Common myeloid progenitor, CD34-positive (primary cell): ENCODE measurements at regions not wholly inside any gene's neighbourhood (a gene's known extent, or its start where the extent isn't known, plus 50 kb on each side); places are given as distances from the start of the nearest gene placed in this dataset.
"Not testable (repeated sequence)": the region's sequence is repeated elsewhere in the genome, so short reads cannot be mapped to it uniquely, and the experiment has no call there.

Experiments used
- CTCF ChIA-PET: fragments of 350-600 bp; sonication (Branson Sonifier 250); formaldehyde crosslinking; loops from one replicate; lab custom pipeline; 2021; ENCODE audit warnings: antibody characterized with exemption; lab: Charles Lee
- POLR2A ChIA-PET: fragments of 350-600 bp; sonication (Branson Sonifier 250); formaldehyde crosslinking; loops from one replicate; lab custom pipeline; 2021; ENCODE audit warnings: antibody characterized with exemption; lab: Charles Lee
- DNase-seq, 3 donors: peaks; one replicate each; pipeline versions ENCODE4 v3.0.0 to v3.0.0-alpha.2; 2013
- H3K27ac ChIP-seq, 2 experiments: 1 replicate in 1 of 2; 2 replicates in 1 of 2; pipeline ENCODE4 v1.7.0; 2013; ENCODE audit warnings: inconsistent platforms in 2 of 2, low read length in 2 of 2, mild to moderate bottlenecking in 2 of 2, low read depth in 1 of 2, moderate library complexity in 1 of 2; ENCODE audit not compliant: severe bottlenecking in 2 of 2, insufficient read depth in 1 of 2, poor library complexity in 1 of 2
- H3K27me3 ChIP-seq, 5 experiments: replicated peaks in 2 of 5; 1 replicate in 3 of 5; 2 replicates in 2 of 5; pipeline versions ENCODE4 v1.6.1 to v1.7.0; 2013; ENCODE audit warnings: low read length in 4 of 5, mild to moderate bottlenecking in 2 of 5, moderate library complexity in 2 of 5, inconsistent platforms in 1 of 5; ENCODE audit not compliant: insufficient read depth in 5 of 5, control insufficient read depth in 4 of 5
- H3K36me3 ChIP-seq, 4 experiments: 1 replicate in 2 of 4; 2 replicates in 2 of 4; pipeline versions ENCODE4 v1.6.1 to v1.7.0; 2013; ENCODE audit warnings: low read length in 3 of 4, control low read depth in 1 of 4, mild to moderate bottlenecking in 1 of 4; ENCODE audit not compliant: control insufficient read depth in 4 of 4, insufficient read depth in 4 of 4
- H3K4me1 ChIP-seq, 4 experiments: 1 replicate in 3 of 4; 2 replicates in 1 of 4; pipeline versions ENCODE4 v1.6.1 to v1.7.1; 2013; ENCODE audit warnings: low read length in 3 of 4, mild to moderate bottlenecking in 3 of 4, control low read depth in 1 of 4, inconsistent platforms in 1 of 4, moderate library complexity in 1 of 4; ENCODE audit not compliant: control insufficient read depth in 4 of 4, insufficient read depth in 4 of 4; ENCODE audit errors: control extremely low read depth in 1 of 4
- H3K4me3 ChIP-seq, 7 experiments: 1 replicate in 4 of 7; 2 replicates in 3 of 7; pipeline versions ENCODE4 v1.5.1 to v1.7.0; 2013; ENCODE audit warnings: mild to moderate bottlenecking in 7 of 7, low read length in 6 of 7, moderate library complexity in 6 of 7, inconsistent platforms in 2 of 7, low read depth in 2 of 7, control low read depth in 1 of 7; ENCODE audit not compliant: insufficient read depth in 4 of 7, control insufficient read depth in 1 of 7; ENCODE audit errors: extremely low read depth in 1 of 7
- H3K9me3 ChIP-seq, 5 experiments: 1 replicate in 4 of 5; 2 replicates in 1 of 5; pipeline versions ENCODE4 v1.6.1 to v1.7.1; 2013; ENCODE audit warnings: low read length in 4 of 5, mild to moderate bottlenecking in 2 of 5, inconsistent platforms in 1 of 5, low read depth in 1 of 5, moderate library complexity in 1 of 5; ENCODE audit not compliant: control insufficient read depth in 4 of 5, insufficient read depth in 2 of 5; ENCODE audit errors: control extremely low read depth in 1 of 5
- WGBS: methylation state at CpG from one replicate; pipeline ENCODE4 v1.1.5; 2013; ENCODE audit not compliant: insufficient coverage; 5-methylcytosine and 5-hydroxymethylcytosine counted together

- POLR2A ChIA-PET: no interaction called here
- Histone ChIP-seq H3K27ac (no peak overlapping the region), H3K4me3 (no peak overlapping the region), H3K36me3 (no peaks in the 10 kb centered on the region), H3K9me3 (peaks cover 0 to 2% (median 0%) of the 10 kb centered on the region in 5 experiments), H3K4me1 (no peaks in the 10 kb centered on the region), H3K27me3 (peaks cover 0 to 2% (median 0%) of the 10 kb centered on the region in 5 experiments)
- WGBS: 100% methylated on average over 2 of the region's 8 CpGs
- no peak for DNase-seq
- CTCF ChIA-PET: no interaction called here
Measured at GRCh38 chr6:125445054-125445453, 143.3 kb upstream of the HDDC2 start.

DNA sequence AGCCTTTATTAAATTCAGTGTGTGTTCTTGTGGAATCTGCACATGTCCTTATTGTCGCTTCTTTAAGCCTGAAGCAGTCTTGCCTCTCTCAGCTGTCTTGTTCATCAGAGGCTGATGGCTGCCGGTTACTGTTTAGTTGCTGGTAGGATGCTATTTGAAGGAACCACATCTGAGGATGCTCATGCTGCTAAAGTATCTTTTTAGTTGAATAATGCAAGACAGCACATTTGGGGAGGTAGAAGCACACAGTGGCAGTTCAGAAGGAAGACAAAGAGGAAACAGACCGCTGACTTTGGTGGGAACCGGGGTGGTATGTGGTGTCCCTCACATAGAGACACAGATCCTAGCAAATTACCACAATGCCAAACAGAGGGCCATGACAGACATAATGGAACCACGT lies 144.2 kb upstream of the HDDC2 start:
- WGBS: 96% methylated on average over 4 of the region's 5 CpGs
- POLR2A ChIA-PET: no interaction called here

DNA sequence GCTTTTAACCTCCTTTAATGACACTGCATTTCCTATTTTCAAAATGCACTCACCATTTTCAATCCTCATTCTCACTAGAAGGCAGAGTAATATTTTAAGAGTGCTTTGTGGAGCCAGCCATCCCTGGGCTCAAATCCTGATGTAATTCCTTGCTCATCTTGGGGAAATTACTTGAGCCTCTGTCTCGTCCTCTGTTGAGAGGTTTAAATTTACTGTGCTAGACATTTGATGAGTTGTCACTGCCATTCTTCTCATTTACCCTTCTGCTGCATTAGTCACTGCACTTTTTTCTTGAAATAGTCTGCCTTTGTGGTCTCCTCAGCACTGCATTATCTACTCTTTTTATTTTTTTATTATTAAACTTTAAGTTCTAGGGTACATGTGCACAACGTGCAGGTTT lies 150.0 kb upstream of the HDDC2 start:
- WGBS: no CpG with 5 or more reads among the region's 2 CpGs
- CTCF ChIA-PET: no interaction called here
- Histone ChIP-seq H3K27me3 (no peaks in the 10 kb centered on the region), H3K4me3 (no peak overlapping the region), H3K9me3 (peaks cover 0 to 20% (median 19%) of the 10 kb centered on the region in 5 experiments), H3K36me3 (no peaks in the 10 kb centered on the region), H3K27ac (no peak overlapping the region), H3K4me1 (peaks cover 0 to 3% (median 0%) of the 10 kb centered on the region in 4 experiments)
- POLR2A ChIA-PET: no interaction called here
- no peak for DNase-seq

More for the DNA sequence above, 144.2 kb upstream of the HDDC2 start:
- Histone ChIP-seq H3K9me3 (peaks cover 0 to 2% (median 0%) of the 10 kb centered on the region in 5 experiments), H3K4me3 (no peak overlapping the region), H3K27ac (no peak overlapping the region), H3K4me1 (no peaks in the 10 kb centered on the region), H3K36me3 (no peaks in the 10 kb centered on the region), H3K27me3 (peaks cover 0 to 2% (median 0%) of the 10 kb centered on the region in 5 experiments)
- CTCF ChIA-PET: no interaction called here
- no peak for DNase-seq

- Histone ChIP-seq H3K36me3 (no peaks in the 10 kb centered on the region), H3K4me1 (peaks cover 0 to 3% (median 0%) of the 10 kb centered on the region in 4 experiments), H3K27ac (no peak overlapping the region), H3K27me3 (no peaks in the 10 kb centered on the region), H3K9me3 (peaks cover 0 to 24% (median 19%) of the 10 kb centered on the region in 5 experiments), H3K4me3 (no peak overlapping the region)
- ChIA-PET POLR2A (no interaction called here), CTCF (no interaction called here)
- DNase-seq: no peak
- 50% methylated on average over 2 of the region's 4 CpGs for whole genome bisulfite sequencing
Measured at GRCh38 chr6:125453516-125453915, 151.7 kb upstream of the HDDC2 start.

GRCh38 chr6:125454351-125454750 lies 152.6 kb upstream of the HDDC2 start:
- no peak for DNase-seq
- Histone ChIP-seq H3K36me3 (no peaks in the 10 kb centered on the region), H3K4me1 (peaks cover 0 to 3% (median 0%) of the 10 kb centered on the region in 4 experiments), H3K27me3 (no peaks in the 10 kb centered on the region), H3K27ac (no peak overlapping the region), H3K9me3 (peaks cover 0 to 26% (median 19%) of the 10 kb centered on the region in 5 experiments), H3K4me3 (no peak overlapping the region)
- WGBS: no CpG with 5 or more reads among the region's 1 CpG
- ChIA-PET CTCF (no interaction called here), POLR2A (no interaction called here)

DNA sequence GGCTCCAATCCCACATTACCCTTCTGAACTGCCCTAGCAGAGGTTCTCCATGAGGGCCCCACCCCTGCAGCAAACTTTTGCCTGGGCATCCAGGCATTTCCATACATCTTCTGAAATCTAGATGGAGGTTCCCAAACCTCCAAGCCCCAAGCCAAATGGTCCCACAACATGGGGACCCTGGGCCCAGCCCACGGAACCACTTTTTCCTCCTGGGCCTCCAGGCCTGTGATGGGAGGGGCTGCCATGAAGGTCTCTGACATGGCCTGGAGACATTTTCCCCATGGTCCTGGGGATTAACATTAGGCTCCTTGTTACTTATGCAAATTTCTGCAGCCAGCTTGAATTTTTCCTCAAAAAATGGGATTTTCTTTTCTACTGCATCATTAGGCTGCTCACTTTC lies 156.7 kb upstream of the HDDC2 start:
- H3K36me3 ChIP-seq, DNase-seq: not testable (repeated sequence)
- WGBS: 100% methylated on average over 1 of the region's 1 CpG

DNA sequence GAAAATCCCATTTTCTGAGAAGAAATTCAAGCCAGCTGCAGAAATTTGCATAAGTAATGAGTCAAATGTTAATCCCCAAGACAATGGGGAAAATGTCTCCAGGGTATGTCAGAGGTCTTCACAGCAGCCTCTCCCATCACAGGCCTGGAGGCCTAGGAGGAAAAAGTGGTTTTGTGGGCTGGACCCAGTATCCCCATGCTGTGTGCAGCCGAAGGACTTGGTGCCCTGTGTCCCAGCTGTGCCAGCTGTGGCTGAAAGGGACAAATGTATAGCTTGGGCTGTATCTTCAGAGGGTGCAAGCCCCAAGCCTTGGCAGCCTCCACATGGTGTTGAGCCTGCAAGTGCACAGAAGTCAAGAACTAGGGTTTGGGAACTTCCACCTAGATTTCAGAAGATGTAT lies 163.6 kb upstream of the HDDC2 start:
- DNase-seq, CTCF ChIA-PET, H3K4me3 ChIP-seq, H3K9me3 ChIP-seq, POLR2A ChIA-PET, H3K36me3 ChIP-seq, H3K27me3 ChIP-seq, H3K4me1 ChIP-seq, H3K27ac ChIP-seq: not testable (repeated sequence)
- 90% methylated on average over 1 of the region's 1 CpG for WGBS

More for the DNA sequence above, 156.7 kb upstream of the HDDC2 start:
- H3K27ac ChIP-seq, H3K27me3 ChIP-seq, POLR2A ChIA-PET, H3K4me3 ChIP-seq, H3K4me1 ChIP-seq, CTCF ChIA-PET: not testable (repeated sequence)
- H3K9me3 ChIP-seq: peaks cover 0 to 17% (median 9%) of the 10 kb centered on the region in 5 experiments
